NT2/D1 (cell line): ENCODE measurements at regions not wholly inside any gene's neighbourhood (a gene's known extent, or its start where the extent isn't known, plus 50 kb on each side); places are given as distances from the start of the nearest gene placed in this dataset.

Experiments used
- DNase-seq: peaks from one replicate; pipeline ENCODE4 v3.0.0-alpha.2; 2011; ENCODE audit warnings: low read depth, low spot score
- H3K27me3 ChIP-seq: 2 replicates; pipeline ENCODE4 v1.6.0; 2011; ENCODE audit warnings: mild to moderate bottlenecking; ENCODE audit not compliant: insufficient read length, insufficient read depth
- H3K36me3 ChIP-seq: 2 replicates; pipeline ENCODE4 v1.6.1; 2011; ENCODE audit warnings: mild to moderate bottlenecking, low read length, mixed read lengths; ENCODE audit not compliant: insufficient read depth, insufficient read length
- H3K4me1 ChIP-seq: 2 replicates; pipeline ENCODE4 v1.5.1; 2011; ENCODE audit not compliant: insufficient read depth, insufficient read length
- H3K4me3 ChIP-seq: 2 replicates; pipeline ENCODE4 v1.5.1; 2011; ENCODE audit warnings: low read depth; ENCODE audit not compliant: insufficient read length
- H3K9ac ChIP-seq: 2 replicates; pipeline ENCODE4 v1.6.0; 2011; ENCODE audit warnings: low read depth; ENCODE audit not compliant: insufficient read length
- H3K9me3 ChIP-seq: 2 replicates; pipeline ENCODE4 v1.5.1; 2011; ENCODE audit warnings: mild to moderate bottlenecking, low read length; ENCODE audit not compliant: insufficient read depth
- SUZ12 ChIP-seq: IDR thresholded peaks from 2 replicates; pipeline ENCODE4 v1.6.1; 2011; ENCODE audit not compliant: insufficient read length, insufficient read depth; ENCODE audit errors: extremely low read depth
- YY1 ChIP-seq: IDR thresholded peaks from 2 replicates; pipeline ENCODE4 v1.6.1; 2011; ENCODE audit not compliant: insufficient read length, insufficient read depth
- ZNF274 ChIP-seq: IDR thresholded peaks from 2 replicates; pipeline ENCODE4 v1.6.1; 2011; ENCODE audit warnings: mild to moderate bottlenecking, low read depth, low read length

DNA sequence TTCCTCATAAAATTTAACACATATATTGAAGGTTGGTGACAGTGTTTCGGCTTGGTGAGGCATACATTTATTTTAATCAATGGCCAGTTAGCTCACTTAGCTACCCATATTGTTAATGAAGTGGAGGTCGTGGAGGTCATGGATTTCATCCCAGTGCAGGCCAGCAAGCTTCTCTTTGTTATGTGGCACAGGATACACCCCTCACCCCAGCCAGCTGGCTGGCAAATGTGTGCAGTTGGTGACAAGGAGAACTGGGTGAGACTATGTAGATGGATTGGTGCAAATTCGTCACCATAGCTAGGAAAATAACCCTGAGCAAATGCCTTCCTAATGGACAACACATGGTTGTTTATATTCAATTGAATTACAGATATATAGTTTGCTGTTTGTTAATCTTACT lies 50.5 kb upstream of the FOXP2 start:
- no peak for DNase-seq
- Histone ChIP-seq H3K4me3 (no peak overlapping the region), H3K9ac (no peak overlapping the region), H3K36me3 (no peaks in the 10 kb centered on the region), H3K27me3 (no peaks in the 10 kb centered on the region), H3K4me1 (no peaks in the 10 kb centered on the region), H3K9me3 (no peaks in the 10 kb centered on the region)
- TF ChIP-seq ZNF274 (no peak), YY1 (no peak), SUZ12 (no peak)

DNA sequence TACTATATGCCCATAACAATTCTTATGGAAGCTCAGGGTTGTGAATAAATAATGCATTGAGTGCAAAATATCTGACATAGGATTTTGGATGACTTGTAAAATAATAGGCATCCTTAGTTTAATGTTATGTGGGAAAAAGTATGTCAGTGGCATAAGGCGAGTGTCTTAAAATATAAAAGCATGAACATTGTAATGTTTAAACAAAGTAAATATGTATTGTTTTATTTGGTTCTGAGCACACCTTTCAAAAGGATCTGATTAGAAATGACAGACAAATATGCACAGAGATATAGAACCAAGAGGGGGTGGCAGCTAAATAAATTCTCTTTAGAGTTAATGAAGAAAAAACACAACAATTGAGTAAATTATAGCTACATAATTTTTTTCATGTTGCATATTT lies 51.3 kb upstream of the FOXP2 start:
- Histone ChIP-seq H3K9ac (no peak overlapping the region), H3K36me3 (no peaks in the 10 kb centered on the region), H3K9me3 (no peaks in the 10 kb centered on the region), H3K4me3 (no peak overlapping the region), H3K4me1 (no peaks in the 10 kb centered on the region), H3K27me3 (no peaks in the 10 kb centered on the region)
- no peak for TF ChIP-seq YY1
- no peak for TF ChIP-seq SUZ12
- TF ChIP-seq ZNF274 = no peak
- DNase-seq = no peak

DNA sequence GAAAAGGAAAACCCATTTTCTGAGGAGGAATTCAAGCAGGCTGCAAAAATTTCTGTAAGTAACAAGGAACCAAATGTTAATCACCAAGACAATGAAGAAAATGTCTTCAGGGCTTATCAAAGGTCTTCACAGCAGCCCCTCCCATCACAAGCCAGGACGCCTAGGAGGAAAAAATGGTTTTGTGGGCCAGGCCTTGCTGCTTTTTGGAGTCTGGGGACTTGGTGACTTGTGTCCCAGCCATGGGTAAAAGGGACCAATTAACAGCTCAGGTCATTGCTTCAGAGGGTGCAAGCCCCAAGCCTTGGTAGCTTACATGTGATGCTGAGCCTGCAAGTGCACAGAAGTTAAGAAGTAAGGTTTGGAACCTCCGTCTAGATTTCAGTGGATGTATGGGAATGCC lies 55.7 kb upstream of the FOXP2 start:
- H3K9me3 ChIP-seq = no peaks in the 10 kb centered on the region
- H3K4me3 ChIP-seq = no peak overlapping the region
- no peak for DNase-seq
- H3K27me3 ChIP-seq = no peaks in the 10 kb centered on the region
- no peak for TF ChIP-seq YY1
- TF ChIP-seq ZNF274 = no peak
- no peak for TF ChIP-seq SUZ12
- no peak overlapping the region for H3K9ac ChIP-seq
- no peaks in the 10 kb centered on the region for H3K36me3 ChIP-seq
- H3K4me1 ChIP-seq = no peaks in the 10 kb centered on the region

DNA sequence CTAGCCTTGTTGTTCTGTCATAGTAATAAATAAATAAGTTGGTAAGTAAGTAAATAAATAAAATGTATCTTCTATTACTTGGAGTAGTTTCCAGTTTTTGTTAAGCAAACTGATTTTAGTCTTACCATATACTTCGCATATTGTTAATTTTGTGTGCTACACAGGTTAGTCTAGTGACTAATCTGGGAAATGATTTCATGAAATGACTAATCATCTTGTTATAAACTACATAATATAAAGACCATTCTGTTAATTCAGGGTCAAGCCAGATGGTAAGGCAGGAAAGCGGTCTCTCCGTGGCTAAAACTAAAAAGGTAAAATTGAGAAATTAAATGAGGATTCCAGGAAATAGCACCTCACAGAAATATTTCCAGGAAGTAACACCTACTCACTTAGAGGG lies 58.5 kb upstream of the FOXP2 start:
- Histone ChIP-seq H3K27me3 (no peaks in the 10 kb centered on the region), H3K4me3 (no peak overlapping the region), H3K4me1 (no peaks in the 10 kb centered on the region), H3K36me3 (no peaks in the 10 kb centered on the region), H3K9ac (no peak overlapping the region), H3K9me3 (no peaks in the 10 kb centered on the region)
- DNase-seq = no peak
- TF ChIP-seq YY1 (no peak), SUZ12 (no peak)

DNA sequence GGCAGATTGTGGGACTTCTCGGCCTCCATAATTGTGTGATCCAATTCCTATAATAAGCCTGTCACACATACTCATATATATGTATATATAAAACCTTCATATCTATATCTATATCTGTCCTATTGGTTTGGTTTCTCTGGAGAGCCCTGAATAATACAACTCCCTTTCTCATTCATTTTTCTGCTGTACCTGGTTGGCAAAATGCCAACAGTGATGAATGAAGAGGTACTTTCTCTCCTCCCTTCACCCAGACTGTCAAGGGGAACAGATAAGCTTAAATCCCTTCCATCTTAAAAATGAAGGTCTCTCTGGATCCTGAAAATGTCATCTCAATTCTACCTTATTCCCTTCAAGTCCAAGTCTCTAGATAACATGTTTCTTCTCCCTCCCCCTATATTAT lies 60.3 kb upstream of the FOXP2 start:
- H3K9me3 ChIP-seq = no peaks in the 10 kb centered on the region
- no peaks in the 10 kb centered on the region for H3K36me3 ChIP-seq
- TF ChIP-seq YY1 = no peak
- no peak for TF ChIP-seq ZNF274
- TF ChIP-seq SUZ12 = no peak

DNA sequence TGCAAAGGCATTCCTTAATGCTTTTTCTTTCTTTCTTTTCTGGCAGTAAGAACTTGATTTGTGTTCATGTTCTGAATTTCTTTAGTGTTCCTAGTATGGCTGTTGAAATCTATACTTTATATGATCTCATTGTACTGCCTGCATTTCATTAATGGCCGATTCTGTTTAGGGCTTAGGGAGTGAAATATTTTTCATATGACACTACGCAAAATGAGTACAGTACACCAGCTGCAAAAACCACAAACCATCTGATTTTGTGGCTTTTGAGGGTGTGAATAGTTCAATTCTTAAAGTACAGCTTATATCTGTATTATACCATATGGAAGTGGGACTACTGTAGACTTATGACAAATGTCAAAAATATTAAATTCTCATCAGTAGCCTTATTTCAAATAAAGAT lies 69.1 kb upstream of the FOXP2 start:
- Histone ChIP-seq H3K27me3 (no peaks in the 10 kb centered on the region), H3K4me1 (no peaks in the 10 kb centered on the region), H3K9me3 (no peaks in the 10 kb centered on the region), H3K9ac (no peak overlapping the region), H3K36me3 (no peaks in the 10 kb centered on the region), H3K4me3 (no peak overlapping the region)
- no peak for TF ChIP-seq YY1
- TF ChIP-seq ZNF274 = no peak
- TF ChIP-seq SUZ12 = no peak
- DNase-seq = no peak

More for the DNA sequence above, 60.3 kb upstream of the FOXP2 start:
- Histone ChIP-seq H3K4me3 (no peak overlapping the region), H3K4me1 (no peaks in the 10 kb centered on the region), H3K27me3 (no peaks in the 10 kb centered on the region), H3K9ac (no peak overlapping the region)
- no peak for DNase-seq

DNA sequence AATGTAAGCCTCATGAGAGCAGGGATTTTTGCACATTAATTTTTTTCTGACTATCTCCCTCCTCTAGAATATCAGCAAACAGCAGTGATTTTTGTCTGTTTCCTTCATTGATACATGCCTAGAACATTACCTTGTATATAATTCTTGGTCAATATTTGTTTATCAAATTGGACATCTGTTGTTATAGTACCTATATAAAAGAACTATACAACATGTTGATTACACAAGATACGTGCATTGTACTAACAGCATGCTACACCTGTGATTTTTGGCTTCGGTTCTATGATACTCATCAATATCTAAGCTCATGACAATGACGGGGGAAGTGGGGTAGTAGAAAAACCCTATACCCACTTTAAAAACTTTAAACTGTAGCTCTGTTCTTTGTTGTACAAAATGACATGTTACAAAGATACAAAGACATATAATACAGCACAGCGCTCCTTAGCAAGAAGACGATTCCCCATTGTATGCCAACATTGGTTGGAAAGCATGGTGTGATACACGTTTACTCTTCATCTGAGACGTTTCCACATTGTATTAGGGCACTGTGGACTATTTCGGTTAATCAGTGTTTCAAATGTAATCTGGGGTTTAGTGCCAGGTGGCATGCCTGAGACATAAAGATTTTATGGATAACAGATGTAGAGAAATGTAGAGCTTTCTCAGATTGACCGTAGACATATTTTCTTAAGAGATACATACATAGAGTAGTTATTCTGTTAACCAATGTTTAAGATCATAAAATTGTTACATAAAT lies 70.5 kb upstream of the FOXP2 start:
- DNase-seq = no peak
- H3K27me3 ChIP-seq = no peaks in the 10 kb centered on the region
- no peaks in the 10 kb centered on the region for H3K36me3 ChIP-seq
- no peak for TF ChIP-seq YY1
- TF ChIP-seq ZNF274 = no peak
- no peak for TF ChIP-seq SUZ12
- H3K9ac ChIP-seq = no peak overlapping the region
- H3K4me1 ChIP-seq = no peaks in the 10 kb centered on the region
- no peak overlapping the region for H3K4me3 ChIP-seq
- no peaks in the 10 kb centered on the region for H3K9me3 ChIP-seq
